Natural killer cell (primary cell): ENCODE measurements at regions not wholly inside any gene's neighbourhood (a gene's known extent, or its start where the extent isn't known, plus 50 kb on each side); places are given as distances from the start of the nearest gene placed in this dataset.
A peak's percentile ranks its signal among the peaks of the same experiment; 100 is the strongest.
"Not testable (repeated sequence)": the region's sequence is repeated elsewhere in the genome, so short reads cannot be mapped to it uniquely, and the experiment has no call there.

ENCODE experiments used
- ATAC-seq, 3 donors: fragments of 150-1000 bp in 2 of 3; fragments of 200-7000 bp in 1 of 3; cut with Tn5 transposase; 1 replicate in 1 of 3; 2 replicates in 2 of 3; pipeline ENCODE4 v1.10.0; 2021; ENCODE audit warnings: mild to moderate bottlenecking in 2 of 3, moderate library complexity in 2 of 3
- DNase-seq, 2 donors: peaks; one replicate each; pipeline versions ENCODE4 v3.0.0 to v3.0.0-alpha.2; 2013 to 2021; ENCODE audit warnings: mixed read lengths in 1 of 2
- H3K27ac ChIP-seq: one replicate; pipeline ENCODE4 v1.5.1; 2013; ENCODE audit warnings: mild to moderate bottlenecking, low read length
- H3K27me3 ChIP-seq: one replicate; pipeline ENCODE4 v1.6.1; 2013; ENCODE audit warnings: low read length; ENCODE audit not compliant: control insufficient read depth, insufficient read depth
- H3K36me3 ChIP-seq: one replicate; pipeline ENCODE4 v1.6.1; 2013; ENCODE audit warnings: low read length; ENCODE audit not compliant: control insufficient read depth, insufficient read depth
- H3K4me1 ChIP-seq: one replicate; pipeline ENCODE4 v1.6.1; 2013; ENCODE audit warnings: low read length; ENCODE audit not compliant: control insufficient read depth, insufficient read depth
- H3K4me3 ChIP-seq: one replicate; pipeline ENCODE4 v1.5.1; 2013; ENCODE audit warnings: low read length
- H3K9me3 ChIP-seq: one replicate; pipeline ENCODE4 v1.6.1; 2013; ENCODE audit warnings: low read length; ENCODE audit not compliant: control insufficient read depth, insufficient read depth
- H3K27ac Mint-ChIP-seq, 2 donors: one replicate each; pipeline ENCODE4 v1.8.0; 2022; ENCODE audit warnings: mild to moderate bottlenecking in 2 of 2, mixed read lengths in 2 of 2, moderate library complexity in 1 of 2
- H3K27me3 Mint-ChIP-seq, 2 donors: one replicate each; pipeline ENCODE4 v1.8.0; 2022; ENCODE audit warnings: low read depth in 2 of 2, mixed read lengths in 2 of 2
- H3K36me3 Mint-ChIP-seq: one replicate; pipeline ENCODE4 v1.8.0; 2022; ENCODE audit warnings: mixed read lengths
- H3K4me1 Mint-ChIP-seq, 2 donors: one replicate each; pipeline ENCODE4 v1.8.0; 2022; ENCODE audit warnings: mixed read lengths in 2 of 2
- H3K4me3 Mint-ChIP-seq: one replicate; pipeline ENCODE4 v1.8.0; 2022; ENCODE audit warnings: mild to moderate bottlenecking, moderate library complexity, mixed read lengths
- H3K9me3 Mint-ChIP-seq, 2 donors: one replicate each; pipeline ENCODE4 v1.8.0; 2022; ENCODE audit warnings: mixed read lengths in 2 of 2
- WGBS: methylation state at CpG from one replicate; pipeline ENCODE4 v1.1.7; 2013; ENCODE audit warnings: missing lambda C conversion rate; ENCODE audit not compliant: insufficient coverage; 5-methylcytosine and 5-hydroxymethylcytosine counted together
- intact Hi-C: fragments of 100-400 bp; cut with micrococcal nuclease; formaldehyde crosslinking; loops from one replicate; pipeline ENCODE4 v1.14.2; 2022

DNA sequence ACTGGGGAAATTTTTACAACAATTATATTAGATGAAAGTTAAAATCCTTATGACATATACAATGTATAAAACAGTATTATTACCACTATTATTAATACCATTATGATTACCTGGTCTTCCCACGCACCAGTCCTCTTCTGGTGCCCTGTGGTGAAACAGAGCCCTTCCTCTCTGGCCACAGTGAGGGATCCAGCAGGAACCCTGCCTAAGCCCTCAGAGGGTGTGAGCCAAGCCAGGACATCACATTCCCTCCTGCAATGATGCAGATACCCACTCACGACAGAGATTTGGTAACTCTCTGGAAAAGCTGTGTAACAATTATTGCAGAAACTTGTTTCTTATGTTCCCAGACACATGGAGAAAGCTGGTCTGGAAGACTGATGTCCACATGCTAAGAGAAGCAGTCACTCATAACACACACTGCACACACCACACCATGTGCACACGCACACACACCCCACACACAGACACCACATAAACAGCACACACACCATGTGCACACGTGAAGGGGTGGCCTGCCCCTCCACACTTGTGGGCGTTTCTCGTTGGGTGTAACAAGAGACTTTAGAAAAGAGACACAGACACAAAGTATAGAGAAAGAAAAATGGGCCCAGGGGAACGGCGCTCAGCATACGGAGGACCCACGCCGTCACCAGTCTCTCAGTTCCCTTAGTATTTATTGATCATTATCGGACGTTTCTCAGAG lies 1373.8 kb upstream of the DEFB115 start:
- peaks cover 24 to 28% of the 10 kb centered on the region in 2 donors for H3K9me3 Mint-ChIP-seq
- H3K36me3 Mint-ChIP-seq: peaks cover 41% of the 10 kb centered on the region
- H3K4me3 ChIP-seq, H3K27me3 Mint-ChIP-seq, H3K4me1 Mint-ChIP-seq, H3K4me1 ChIP-seq, H3K36me3 ChIP-seq, DNase-seq, H3K4me3 Mint-ChIP-seq, intact Hi-C loops, H3K27ac Mint-ChIP-seq, H3K27ac ChIP-seq, H3K27me3 ChIP-seq: not testable (repeated sequence)
- H3K9me3 ChIP-seq: peaks cover 10% of the 10 kb centered on the region
- peak in 1 of 3 donors; percentile 48 for ATAC-seq
- 84% methylated on average over 13 of the region's 13 CpGs for WGBS

DNA sequence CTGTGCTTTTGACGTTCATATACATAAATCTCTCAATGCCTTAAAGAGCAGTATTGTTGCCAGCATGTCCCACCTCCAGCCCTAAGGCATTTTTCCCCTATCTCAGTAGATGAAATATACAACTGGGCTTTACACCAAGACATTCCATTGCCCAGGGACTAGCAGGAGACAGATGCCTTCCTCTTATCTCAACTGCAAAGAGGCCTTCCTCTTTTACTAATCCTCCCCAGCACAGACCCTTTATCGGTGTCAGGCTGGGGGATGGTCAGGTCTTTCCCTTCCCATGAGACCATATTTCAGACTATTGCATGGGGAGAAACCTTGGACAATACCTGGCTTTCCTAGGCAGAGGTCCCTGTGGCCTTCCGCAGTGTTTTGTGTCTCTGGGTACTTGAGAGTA lies 1373.1 kb upstream of the DEFB115 start:
- ATAC-seq, H3K27ac ChIP-seq, DNase-seq, H3K27ac Mint-ChIP-seq, H3K27me3 Mint-ChIP-seq, H3K27me3 ChIP-seq, H3K9me3 ChIP-seq, H3K4me3 Mint-ChIP-seq, intact Hi-C loops, H3K4me1 ChIP-seq, H3K4me3 ChIP-seq, H3K36me3 ChIP-seq, H3K4me1 Mint-ChIP-seq: not testable (repeated sequence)
- H3K36me3 Mint-ChIP-seq: peaks cover 41% of the 10 kb centered on the region
- peaks cover 25 to 27% of the 10 kb centered on the region in 2 donors for H3K9me3 Mint-ChIP-seq
- WGBS: 83% methylated on average over 2 of the region's 3 CpGs

DNA sequence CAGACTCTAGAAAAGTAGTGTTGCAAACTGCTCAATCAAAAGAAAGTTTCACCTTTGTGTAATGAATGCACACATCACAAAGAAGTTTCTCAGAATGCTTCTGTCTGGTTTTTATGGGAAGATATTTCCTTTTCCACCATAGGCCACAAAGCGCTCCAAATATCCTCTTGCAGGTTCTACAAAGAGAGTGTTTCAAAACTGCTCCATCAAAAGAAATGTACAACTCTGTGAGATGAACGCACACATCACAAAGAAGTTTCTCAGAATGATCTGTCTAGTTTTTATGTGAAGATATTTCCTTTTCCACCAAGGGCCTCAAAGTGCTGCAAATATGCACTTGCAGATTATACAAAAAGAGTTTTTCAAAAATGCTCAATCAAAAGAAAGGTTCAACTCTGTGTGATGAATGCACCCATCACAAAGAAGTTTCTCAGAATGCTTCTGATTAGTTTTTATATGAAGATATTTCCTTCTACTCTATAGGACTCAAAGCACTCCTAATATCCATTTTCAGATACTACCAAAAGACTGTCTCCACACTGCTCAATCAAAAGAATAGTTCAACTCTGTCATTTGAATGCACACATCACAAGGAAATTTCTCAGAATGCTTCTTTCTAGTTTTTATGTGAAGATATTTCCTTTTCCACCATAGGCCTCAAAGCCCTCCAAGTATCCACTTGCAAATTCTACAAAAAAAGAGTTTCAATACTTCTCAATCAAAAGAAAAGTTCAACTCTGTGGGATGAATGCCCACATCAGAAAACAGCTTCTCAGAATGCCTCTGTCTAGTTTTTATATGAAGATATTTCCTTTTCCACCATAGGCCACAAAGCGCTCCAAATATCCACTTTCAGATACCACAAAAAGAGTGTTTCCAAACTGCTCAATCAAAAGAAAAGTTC lies 1371.9 kb upstream of the DEFB115 start:
- H3K4me3 ChIP-seq, intact Hi-C loops, H3K4me1 Mint-ChIP-seq, H3K27me3 Mint-ChIP-seq, H3K4me1 ChIP-seq, H3K36me3 ChIP-seq, DNase-seq, H3K27me3 ChIP-seq, H3K27ac Mint-ChIP-seq, H3K4me3 Mint-ChIP-seq, H3K27ac ChIP-seq, H3K9me3 ChIP-seq: not testable (repeated sequence)
- 26% methylated on average over 2 of the region's 3 CpGs for WGBS
- peaks cover 41% of the 10 kb centered on the region for H3K36me3 Mint-ChIP-seq
- ATAC-seq: peak in 1 of 3 donors; percentile 44
- H3K9me3 Mint-ChIP-seq: peaks cover 27% of the 10 kb centered on the region in 2 donors

DNA sequence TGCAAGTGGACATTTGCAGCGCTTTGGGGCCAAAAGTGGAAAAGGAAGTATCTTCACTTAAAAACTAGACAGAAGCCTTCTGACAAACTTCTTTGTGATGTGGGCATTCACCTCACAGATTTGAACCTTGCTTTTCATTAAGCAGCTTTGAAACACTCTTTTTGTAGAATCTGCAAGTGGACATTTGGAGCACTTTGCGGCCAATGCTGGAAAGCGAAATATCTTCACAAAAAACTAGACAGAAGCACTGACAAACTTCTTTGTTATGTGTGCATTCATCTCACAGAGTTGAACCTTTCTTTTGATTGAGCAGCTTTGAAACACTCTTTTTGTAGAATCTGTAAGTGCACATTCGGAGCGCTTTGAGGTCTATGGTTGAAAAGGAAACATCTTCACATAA lies 1365.9 kb upstream of the DEFB115 start:
- H3K27me3 ChIP-seq, H3K36me3 ChIP-seq, H3K9me3 ChIP-seq, H3K27ac Mint-ChIP-seq, H3K4me1 ChIP-seq, ATAC-seq, DNase-seq, intact Hi-C loops, H3K27ac ChIP-seq, H3K27me3 Mint-ChIP-seq, H3K4me3 Mint-ChIP-seq, H3K4me3 ChIP-seq, H3K4me1 Mint-ChIP-seq: not testable (repeated sequence)
- H3K36me3 Mint-ChIP-seq: peaks cover 33% of the 10 kb centered on the region
- 93% methylated on average over 5 of the region's 5 CpGs for WGBS
- H3K9me3 Mint-ChIP-seq: peaks cover 10 to 18% of the 10 kb centered on the region in 2 donors
